Suppressor macrophage treated with lipopolysaccharide for 1 hour (primary cell): ENCODE measurements at regions not wholly inside any gene's neighbourhood (a gene's known extent, or its start where the extent isn't known, plus 50 kb on each side); places are given as distances from the start of the nearest gene placed in this dataset.
A peak's percentile ranks its signal among the peaks of the same experiment; 100 is the strongest.
"Not testable (repeated sequence)": the region's sequence is repeated elsewhere in the genome, so short reads cannot be mapped to it uniquely, and the experiment has no call there.

Experiments used
- DNase-seq, 3 donors: peaks; one replicate each; pipeline ENCODE4 v3.0.0-alpha.2; 2020 to 2022

DNA sequence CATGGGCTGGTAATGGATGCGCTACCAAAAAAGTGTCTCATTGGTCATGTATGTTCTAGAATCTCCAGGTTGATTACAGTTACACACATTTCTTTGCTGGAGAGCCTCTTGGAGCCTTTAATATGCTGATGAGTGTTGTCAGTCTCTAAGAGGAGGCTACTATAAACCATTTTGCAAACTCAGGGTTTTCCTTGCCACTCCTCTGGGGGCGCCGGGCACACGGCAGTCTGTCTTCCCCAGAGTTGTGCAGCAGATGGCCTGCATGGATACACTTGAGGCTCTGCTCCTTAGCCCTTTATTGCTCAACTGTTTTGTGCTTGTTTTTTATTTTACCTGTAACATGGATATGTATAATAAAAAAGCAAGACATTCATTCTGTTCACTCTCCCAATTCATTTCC, 196.5 kb downstream of the ACTR3B start:
- DNase-seq = no peak

DNA sequence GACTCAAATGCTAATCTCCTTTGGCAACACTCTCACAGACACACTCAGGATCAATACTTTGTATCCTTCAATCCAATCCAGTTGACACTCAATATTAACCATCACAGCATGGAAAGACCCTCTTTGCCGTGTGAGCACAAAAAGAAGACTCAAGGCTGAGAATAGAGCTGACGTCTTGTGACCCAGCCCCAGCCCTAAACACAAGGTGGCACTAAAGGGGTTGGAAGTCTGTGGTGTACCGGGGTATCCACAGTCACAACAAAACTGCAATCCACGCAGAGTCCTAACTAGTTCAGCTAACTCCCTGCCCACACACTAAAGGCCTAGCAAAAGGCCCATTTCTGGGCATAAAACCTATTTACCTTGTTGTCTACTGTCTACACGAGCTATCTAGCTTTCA, 200.1 kb downstream of the ACTR3B start:
- no peak for DNase-seq

DNA sequence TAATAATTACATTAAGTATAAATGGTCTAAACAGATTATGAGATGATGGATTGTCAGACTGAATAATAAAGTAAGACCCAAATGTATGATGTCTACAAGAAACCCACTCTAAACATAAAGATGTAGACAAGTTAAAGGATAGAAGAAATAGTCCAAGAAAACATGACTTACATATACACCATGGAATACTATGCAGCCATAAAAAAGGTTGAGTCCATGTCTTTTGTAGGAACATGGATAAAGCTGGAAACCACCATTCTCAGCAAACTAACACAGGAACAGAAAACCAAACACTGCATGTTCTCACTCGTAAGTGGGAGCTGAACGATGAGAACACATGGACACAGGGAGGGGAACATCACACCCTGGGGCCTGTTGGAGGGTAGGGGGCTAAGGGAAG, 202.2 kb downstream of the ACTR3B start:
- DNase-seq = not testable (repeated sequence)

DNA sequence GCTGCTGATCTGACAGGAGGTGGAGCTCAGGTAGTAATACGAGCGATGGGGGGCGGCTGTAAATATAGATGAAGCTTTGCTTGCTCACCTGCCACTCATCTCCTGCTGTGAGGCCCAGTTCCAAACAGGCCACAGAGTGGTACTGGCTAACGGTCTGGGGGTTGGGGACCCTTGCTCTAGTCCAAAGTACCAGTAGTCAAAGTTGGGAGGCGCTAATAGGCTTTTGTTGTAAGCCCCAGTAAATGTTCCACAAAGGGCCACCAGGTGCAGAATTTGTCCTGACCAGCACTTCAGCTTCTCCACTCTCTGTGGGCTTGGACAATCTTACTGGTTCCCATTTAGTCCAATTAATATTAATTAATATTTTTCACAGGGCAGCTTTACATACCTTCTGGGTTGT, 206.6 kb downstream of the ACTR3B start:
- DNase-seq = no peak

DNA sequence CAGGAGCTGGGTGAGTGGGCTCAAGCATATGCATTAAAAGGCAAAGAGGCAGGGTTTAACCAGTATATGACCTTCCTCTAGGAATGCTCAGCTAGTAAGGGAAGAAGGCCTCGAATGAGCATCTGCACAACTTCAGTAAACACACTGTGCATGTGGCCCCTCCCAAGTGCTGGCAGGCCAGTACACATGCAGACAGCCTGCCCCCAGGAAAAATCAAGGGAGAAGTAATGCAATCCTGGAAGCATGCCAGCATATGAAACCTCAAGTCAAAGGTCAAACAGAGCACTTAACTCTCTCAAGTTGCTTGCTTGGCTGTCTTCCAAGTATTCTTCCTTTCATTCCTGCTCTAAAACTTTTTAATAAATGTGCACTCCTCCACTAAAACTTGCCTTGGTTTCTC, 208.4 kb downstream of the ACTR3B start:
- no peak for DNase-seq

DNA sequence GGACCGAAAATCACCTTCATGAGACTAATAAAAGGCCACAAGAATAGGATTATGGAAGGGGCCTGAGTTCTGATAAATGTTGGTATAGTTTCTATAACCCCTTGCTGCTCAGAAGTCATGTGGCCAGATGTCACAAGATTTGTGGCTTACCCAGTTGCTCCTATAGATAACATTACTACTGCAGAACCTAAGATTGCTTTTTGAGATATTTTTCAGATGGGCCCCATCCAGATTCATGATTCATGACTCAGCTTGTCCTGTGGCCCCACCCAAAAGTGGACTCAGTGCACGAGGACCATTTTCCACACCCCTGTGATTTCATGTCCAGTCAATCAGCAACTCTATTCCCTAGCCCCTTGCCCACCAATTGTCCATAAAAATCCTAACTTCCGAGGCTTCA, 209.0 kb downstream of the ACTR3B start:
- no peak for DNase-seq

DNA sequence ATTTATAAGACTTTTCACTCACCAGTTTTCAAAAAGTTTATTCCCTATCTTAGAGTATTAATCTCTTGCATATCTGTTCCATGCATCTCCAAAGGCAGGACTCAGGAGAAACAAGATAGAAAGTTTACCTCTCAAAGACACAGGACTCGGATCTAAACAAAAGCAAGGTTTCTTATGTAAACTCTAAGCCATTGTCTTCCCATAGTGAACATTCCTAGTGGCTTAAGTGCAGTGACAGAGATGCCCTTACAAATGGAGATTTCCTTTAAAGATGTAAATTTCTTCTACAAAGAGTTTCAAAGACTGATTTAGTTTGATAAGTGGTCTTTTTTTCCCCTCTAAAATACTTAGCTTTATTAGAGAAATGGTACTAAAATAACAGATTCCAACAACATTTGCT, 209.8 kb downstream of the ACTR3B start:
- no peak for DNase-seq

DNA sequence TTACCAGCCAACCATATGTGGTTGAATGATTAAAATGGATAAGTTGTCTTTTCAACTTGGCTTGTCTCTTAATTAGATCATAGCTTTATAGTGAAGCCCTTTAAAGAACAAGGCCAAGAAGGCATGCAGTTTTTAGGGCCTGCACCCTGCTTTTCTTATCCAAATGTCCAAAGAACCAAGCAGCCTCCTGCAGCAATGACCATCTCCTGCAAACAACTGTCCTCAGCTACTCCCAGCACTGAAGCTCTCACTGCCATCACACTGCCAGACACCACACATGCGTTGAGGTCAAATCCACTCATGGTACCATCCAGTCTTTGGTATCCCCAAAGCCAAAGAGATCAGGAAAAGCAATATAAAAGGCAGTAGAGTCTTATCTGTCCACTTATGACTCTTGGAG, 210.3 kb downstream of the ACTR3B start:
- DNase-seq = no peak

DNA sequence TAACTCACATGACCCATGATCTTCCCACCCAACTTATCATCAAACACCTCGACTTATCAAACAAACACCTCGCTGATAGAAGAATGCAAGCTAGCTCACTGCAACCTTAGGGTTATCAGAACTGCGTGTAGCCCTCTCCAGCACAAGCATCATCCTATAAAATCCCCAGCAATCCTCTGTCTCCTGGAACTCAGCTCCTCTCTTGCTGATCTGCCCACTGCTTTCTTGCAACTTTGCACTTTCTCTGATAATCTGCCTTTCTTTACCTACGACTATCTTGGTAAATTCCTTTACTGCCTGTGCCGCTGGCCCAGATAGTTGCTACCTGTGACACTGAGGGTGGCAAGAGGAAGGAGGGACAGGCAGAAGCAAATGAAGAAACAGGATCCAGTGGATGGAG, 210.9 kb downstream of the ACTR3B start:
- no peak for DNase-seq

DNA sequence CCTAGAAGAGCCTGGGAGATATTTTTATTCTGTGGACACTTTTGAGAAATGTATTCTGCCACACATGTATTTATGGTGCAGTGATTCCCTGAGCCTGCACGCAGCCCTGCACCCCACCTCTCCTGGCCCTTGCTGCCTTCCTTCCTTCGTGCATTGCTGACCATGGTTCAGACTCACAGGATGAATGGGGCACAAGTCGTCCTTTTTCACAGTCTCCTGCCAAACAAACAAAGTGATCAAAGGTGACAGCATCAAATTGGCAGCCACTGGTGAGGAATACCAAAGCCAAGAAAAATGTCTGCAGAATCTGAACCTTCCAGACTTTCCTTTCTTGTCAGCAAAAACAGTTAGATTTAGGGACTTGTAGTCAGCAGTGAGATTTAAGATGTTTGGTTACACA, 215.0 kb downstream of the ACTR3B start:
- DNase-seq = peak in 1 of 3 donors; percentile 15

DNA sequence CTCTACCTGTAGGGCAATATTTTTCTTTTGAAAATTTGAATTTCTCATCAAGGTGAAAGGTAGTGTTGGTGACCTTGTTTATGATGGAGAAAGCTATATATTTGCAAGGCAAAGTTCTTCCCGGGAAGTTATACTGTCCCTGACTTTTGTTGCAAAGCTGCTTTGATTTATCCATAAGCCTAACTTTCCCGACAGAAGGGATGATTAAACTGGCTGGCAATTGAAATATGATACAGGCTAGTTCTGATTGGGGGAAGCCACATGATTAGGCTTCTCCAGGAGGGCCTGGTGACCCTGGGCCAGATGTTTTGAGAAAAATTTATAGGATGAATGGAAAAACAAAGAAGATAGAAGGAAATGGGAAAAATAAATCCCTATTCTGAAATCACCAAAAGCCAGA, 215.5 kb downstream of the ACTR3B start:
- no peak for DNase-seq

DNA sequence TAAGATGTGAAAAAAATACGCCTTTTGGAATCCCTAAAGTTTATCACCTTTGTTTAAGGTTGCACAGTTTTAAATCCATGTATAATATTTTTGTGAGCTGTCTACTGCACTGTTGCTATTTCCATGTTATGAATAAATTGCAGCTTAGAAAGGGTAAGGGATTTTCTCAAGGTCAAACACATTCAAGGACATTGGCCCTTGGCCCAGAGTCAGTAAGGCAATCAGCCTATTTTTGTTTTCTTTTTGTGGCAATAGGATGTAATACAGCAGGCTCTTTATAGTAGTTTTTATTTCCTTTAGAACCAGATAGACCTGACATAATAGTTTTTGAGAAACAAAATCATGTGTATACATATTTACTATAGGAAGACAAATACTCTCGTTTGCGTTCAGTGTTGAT, 219.8 kb downstream of the ACTR3B start:
- DNase-seq = no peak

DNA sequence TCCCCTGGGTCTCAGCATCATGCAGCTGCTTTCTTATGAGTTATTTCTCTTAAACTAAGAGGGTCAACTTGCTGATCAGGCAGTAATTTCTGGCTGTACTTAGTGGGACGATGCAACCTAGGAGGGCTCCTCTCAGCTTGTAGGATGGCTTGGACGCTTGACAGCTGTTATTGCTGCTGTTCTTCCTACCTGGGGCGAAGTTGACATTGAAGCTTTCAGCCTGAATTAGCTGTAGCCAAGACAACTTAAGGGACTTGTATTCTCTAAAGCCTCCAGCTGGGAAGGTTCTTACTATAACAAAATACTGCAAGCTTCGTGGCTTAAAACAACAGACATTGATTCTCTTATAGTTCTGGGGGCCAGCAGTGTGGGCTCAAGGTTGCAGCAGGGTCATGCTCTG, 224.9 kb downstream of the ACTR3B start:
- no peak for DNase-seq

DNA sequence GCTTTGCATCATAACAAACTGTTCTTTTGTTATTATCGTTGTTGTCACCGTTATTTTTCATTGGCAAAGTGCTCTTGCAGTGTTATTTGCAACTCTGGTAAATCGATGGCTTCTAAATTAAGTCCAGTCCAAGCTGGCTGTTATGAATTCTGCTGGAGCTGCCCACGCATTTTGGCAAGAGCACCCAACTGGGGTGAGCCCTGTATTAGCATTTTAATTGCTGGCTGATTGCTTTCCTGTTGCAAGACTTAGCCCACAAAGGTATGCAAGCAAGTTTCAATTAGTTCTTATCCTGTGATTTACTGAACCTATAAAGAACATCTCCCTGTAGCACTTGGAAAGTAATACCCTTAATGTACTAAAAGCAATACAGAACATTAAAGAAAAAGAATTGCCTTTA, 226.8 kb downstream of the ACTR3B start:
- DNase-seq = no peak

DNA sequence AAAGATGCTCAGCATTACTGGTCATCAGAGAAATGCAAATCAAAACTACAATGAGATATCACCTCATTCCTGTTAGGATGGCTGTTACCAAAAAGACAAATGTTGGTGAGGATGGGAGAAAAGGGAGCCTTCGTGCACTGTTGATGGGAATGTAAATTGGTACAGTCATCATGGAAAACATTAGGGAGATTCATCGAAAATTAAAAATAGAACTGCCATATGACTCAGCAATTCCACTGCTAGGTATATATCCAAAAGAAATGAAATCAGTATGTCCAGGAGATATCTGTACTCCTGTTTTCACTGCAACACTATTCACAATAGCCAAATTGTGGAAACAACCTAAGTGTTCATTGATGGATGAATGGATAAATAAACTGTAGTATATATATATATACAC, 228.1 kb downstream of the ACTR3B start:
- DNase-seq = no peak

DNA sequence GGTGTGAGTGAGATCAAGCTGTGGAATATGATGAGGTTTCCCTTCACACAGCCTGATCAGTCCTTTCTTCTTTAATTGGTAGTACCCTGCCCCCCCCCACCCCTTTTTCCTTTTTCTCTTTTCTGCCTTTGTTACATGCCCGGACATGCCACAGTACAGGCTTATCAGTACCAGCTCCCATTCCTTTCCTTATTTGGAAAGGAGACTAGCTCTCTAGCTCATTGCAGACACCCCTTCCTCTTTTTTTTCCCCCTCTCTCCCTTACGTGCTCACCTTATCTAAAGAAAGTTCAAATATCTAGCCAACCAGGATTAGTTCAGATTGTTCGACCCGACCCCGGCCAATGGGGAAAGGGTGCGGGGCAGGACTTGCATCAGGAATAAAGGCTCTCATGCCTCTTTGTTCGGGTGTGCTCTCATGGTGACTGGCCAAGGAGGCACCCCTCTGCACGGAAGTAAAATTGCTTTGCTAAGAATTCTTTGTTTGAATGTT, 230.4 kb downstream of the ACTR3B start:
- no peak for DNase-seq

DNA sequence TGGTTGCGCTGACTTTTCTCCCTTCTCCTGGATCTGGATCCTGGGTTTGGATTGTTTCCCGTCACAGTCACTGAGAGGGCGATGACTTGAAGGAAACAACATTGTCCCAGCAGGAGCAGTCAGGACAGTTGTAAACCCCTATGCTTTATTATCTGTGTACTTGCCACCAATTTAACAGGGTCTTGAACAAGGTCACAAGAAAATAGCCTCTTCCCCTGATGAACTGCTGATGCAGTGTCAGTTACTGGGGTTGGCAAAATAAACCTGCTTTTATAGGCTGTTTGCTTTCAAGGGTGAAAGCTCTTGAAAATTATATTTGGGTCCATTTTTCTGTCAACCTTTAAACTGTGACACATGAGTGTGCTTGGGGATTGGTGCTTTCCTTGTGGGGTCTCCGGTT, 238.9 kb downstream of the ACTR3B start:
- no peak for DNase-seq

DNA sequence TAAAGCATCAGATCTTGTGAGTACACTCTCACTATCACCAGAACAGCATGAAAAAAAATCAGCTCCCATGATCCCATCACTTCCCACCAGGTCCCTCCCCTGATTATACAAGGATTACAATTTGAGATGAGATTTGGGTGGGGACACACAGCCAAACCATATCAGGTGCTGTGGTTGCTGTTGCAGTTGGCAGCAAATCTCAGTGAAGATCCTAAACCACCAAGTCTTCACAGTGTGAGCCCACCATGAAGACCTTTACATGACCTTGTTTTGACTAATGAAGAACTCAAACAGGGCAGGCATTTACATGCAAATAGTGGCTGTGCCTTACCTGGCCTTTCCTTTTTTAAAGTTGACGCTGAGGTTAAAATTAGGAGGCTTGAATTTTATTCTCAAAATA, 242.6 kb downstream of the ACTR3B start:
- DNase-seq = no peak

DNA sequence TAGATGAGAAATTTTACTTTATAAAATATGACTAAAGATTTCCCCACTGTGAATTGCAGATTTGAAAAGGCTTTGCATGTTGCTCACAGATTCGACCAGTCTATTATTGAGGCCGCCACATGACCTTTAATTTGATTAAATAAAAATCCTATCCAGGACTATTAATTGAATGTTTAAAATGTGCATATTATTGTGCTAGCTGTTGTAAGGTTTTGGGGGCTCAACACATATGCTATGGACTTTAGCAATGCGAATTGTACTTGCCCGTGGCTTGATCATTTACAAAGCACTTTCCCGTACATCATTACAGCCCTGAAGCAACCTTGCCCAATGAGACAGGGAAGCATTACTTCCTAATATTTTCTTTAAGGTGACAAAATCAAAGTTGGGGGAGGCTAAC, 243.0 kb downstream of the ACTR3B start:
- no peak for DNase-seq

DNA sequence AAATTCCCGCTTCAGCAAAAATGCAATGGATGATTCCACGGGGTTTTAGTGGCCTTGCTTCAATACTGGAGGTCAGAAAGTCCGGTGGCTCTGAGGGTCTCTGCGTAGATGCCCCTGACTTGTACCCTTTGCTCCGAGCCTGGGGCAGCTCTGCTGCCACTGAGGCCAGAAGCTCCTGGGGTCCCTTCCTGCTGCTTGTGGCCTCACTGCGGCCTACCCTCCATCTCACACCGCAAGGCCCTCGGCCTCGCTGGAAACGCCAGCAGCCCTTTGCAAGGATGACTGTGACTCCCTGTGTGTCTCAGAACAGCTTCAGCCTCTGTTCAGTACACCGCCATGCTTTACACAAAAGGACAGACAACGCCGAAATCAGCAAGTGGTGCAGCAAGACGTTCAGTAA, 244.8 kb downstream of the ACTR3B start:
- DNase-seq = no peak

DNA sequence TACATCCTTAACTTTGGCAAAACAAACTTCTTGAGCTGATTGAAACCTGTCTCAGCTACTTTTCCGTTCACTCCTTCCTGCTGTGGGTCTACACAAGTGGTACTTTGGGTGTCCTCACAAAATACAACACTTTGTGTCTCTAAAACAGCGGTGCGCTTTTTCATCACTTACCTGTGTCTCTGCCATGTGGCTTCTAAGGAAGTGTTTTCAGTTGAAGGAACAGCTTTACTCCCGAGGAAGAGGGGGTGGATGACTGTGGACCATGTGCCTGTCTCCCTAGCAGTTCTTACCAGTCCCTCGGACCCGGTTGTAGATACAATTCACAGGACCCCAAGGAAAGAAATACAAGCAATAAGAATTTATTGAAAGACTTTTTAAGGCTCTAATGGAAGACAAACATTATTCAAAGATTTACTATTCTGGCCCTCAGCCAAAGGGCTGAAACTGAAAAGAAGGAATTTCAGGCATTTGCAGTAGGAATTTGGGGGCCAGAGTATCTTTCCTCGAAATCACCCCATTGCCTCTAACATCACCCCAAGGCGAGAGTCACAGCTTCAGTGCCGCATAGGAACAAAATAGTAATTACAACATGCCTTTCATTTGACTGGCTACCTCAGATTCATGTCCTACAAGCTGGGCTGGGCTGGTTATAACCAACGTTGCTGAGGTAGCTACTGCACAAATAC, 246.3 kb downstream of the ACTR3B start:
- no peak for DNase-seq

DNA sequence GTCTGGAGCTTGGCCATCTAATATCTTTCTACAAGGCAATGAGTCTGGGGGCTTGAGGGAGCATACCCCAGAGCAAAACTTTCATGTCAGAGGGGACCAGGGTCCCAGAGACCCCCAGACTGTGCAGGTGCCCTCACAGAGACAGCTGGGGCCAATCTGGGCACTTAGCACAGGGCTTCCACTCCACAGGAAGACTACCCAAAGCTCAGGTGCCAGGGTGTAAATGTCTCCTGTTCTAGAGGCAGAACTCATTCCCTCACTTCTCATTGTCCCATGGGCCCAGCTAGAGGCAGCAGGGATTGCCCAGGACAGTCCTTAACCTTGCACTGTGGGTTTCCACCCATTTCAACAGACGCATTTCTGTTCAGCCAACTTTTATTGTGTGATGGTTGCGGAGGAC, 246.9 kb downstream of the ACTR3B start:
- DNase-seq = no peak

DNA sequence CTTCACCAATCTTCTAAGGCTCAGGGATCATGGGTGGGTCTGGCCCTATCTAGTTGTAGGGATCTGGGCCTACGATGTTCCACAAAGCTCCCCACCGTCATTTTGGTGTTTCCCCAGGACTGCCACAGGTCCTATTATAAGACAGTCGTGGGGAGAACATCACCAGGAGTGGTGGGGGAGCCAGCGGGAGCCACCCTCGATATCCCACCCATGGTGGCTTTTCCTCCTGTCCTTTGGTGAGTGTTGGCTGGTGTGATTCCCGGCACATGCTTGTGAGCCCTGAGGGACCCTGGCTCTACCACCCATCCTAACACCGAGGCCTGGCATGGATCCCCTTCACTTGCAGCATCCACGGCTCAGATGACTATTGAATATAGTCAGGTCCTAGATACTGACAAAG, 247.4 kb downstream of the ACTR3B start:
- DNase-seq = no peak

DNA sequence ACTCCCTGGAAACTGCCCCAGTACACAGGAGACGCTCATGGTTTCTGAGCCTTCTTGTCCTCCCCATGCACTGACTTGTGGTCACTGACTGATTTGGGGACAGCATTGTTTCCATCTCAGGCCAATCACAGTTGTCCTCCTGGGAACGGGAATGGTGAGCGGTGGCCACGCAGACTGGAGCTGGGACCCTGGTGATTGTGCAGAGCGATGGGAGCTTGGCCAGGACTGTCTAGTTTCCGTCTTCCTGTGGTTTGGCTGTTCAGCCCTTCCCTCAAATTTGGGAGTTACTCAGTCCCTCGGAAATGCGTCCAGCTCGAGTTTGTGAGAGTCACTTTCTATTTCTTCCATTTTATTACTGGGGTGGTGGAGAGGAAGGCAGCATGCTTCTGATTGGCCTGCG, 250.9 kb downstream of the ACTR3B start:
- no peak for DNase-seq

DNA sequence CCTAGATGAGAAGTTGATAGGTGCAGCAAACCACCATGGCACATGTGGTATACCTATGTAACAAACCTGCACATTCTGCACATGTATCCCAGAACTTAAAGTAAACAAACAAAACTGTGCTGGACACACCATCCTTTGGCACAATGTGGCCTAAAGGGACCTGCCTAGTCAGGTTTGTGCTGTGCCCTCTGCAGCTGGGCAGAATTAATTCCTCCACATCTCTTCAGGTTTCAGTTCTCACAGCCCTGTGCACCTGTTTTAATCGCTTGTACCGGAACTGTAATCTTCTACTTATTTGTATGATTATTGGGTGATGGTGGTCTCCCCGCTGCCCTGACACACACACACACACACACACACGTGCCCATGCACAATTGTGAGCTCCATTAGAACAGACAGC, 252.7 kb downstream of the ACTR3B start:
- DNase-seq = no peak

DNA sequence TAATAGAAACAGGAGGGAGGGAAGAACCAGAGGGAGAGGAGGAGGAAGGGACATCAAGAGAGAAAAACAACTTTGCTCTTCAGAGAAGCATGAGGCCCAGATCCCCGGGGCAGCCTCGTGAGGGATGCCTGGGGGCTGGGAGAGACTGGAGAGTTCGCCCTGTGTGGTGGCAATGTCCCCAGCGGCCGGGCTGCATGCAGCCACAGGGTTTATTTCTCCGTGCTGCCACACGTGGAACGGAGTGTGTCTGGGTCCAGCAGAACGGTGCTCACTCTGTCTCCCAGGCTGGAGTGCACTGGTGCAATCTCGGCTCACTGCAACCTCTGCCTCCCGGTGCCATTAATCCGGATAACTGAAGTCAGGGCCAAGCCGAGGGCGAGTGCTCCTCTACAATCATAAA, 257.7 kb downstream of the ACTR3B start:
- DNase-seq = no peak
